ENCODE measurements at regions not wholly inside any gene's neighbourhood (a gene's known extent, or its start where the extent isn't known, plus 50 kb on each side); places are given as distances from the start of the nearest gene placed in this dataset.

GRCh38 chr4:84366907-84367306, 132.2 kb downstream of the NKX6-1 start:
- Mint-ChIP-seq H3K4me3 (no peak overlapping the region), H3K27ac (no peak overlapping the region), H3K27me3 (peaks cover 4% of the 10 kb centered on the region), H3K4me1 (ENCODE audit: low read depth) (no peaks in the 10 kb centered on the region), H3K9me3 (peaks cover 2% of the 10 kb centered on the region), H3K36me3 (no peaks in the 10 kb centered on the region)
- DNase-seq = no peak
- ChIA-PET POLR2A (no interaction called here), CTCF (no interaction called here)
- intact Hi-C loops (cut with micrococcal nuclease) = no loop called here

- Mint-ChIP-seq H3K4me1 (ENCODE audit: low read depth) (no peaks in the 10 kb centered on the region), H3K27me3 (peaks cover 4% of the 10 kb centered on the region), H3K4me3 (no peak overlapping the region), H3K36me3 (no peaks in the 10 kb centered on the region), H3K9me3 (peaks cover 7% of the 10 kb centered on the region), H3K27ac (no peak overlapping the region)
- intact Hi-C loops (cut with micrococcal nuclease) = no loop called here
- ChIA-PET POLR2A (no interaction called here), CTCF (no interaction called here)
- no peak for DNase-seq
These were observed 132.9 kb downstream of the NKX6-1 start for GRCh38 chr4:84366161-84366560.

DNA sequence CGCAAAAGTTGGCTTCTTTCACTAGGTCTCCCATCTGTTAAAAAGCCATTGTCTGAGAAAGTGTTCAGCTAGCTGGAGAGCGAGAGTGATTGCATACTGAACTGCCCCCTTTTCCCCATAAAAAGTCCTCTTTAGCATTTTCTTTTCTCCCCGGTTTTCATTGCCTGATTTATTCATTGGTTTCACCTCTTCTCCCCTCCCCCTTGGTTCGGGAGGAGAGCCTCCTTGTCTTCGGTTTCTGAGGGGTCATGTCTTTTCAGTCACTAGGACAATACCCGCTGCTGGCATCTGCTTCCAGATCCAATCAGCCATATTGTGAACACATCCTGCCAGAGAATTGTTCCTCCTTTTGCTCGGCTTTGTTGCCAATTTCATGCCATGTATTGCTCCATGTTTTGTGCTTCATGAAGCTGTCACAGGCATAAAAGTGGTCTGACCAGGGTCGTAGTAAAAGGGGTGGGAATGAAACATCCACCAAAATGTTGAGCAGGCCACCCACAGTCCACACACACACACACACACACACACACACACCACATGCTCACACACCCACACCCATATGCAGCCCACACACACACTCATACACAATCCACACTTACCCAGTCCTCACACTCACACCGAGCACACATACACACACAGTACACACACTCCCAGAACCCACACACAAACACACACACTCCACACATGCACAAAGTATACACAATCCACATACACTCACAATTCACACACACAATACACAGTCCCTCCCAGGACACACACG, 136.0 kb downstream of the NKX6-1 start:
- H3K27me3 Mint-ChIP-seq = peaks cover 4% of the 10 kb centered on the region
- H3K4me1 Mint-ChIP-seq (ENCODE audit: low read depth) = no peaks in the 10 kb centered on the region
- H3K27ac Mint-ChIP-seq = no peak overlapping the region

GRCh38 chr4:84342161-84342560, 156.9 kb downstream of the NKX6-1 start:
- Mint-ChIP-seq H3K4me1 (ENCODE audit: low read depth) (no peaks in the 10 kb centered on the region), H3K27me3 (no peaks in the 10 kb centered on the region), H3K9me3 (peaks cover 18% of the 10 kb centered on the region), H3K4me3 (no peak overlapping the region), H3K36me3 (no peaks in the 10 kb centered on the region), H3K27ac (no peak overlapping the region)
- intact Hi-C loops (cut with micrococcal nuclease) = no loop called here
- POLR2A ChIA-PET = no interaction called here
- CTCF ChIA-PET = no interaction called here
- no peak for DNase-seq

More for the DNA sequence above, 136.0 kb downstream of the NKX6-1 start:
- Mint-ChIP-seq H3K36me3 (no peaks in the 10 kb centered on the region), H3K9me3 (peaks cover 9% of the 10 kb centered on the region), H3K4me3 (no peak overlapping the region)
- intact Hi-C loops (cut with micrococcal nuclease) = no loop called here
- DNase-seq = no peak
- POLR2A ChIA-PET = no interaction called here
- CTCF ChIA-PET = no interaction called here

GRCh38 chr4:84341559-84341958, 157.5 kb downstream of the NKX6-1 start:
- intact Hi-C loops (cut with micrococcal nuclease) = no loop called here
- no peak for DNase-seq
- Mint-ChIP-seq H3K36me3 (no peaks in the 10 kb centered on the region), H3K27ac (no peak overlapping the region), H3K9me3 (peaks cover 21% of the 10 kb centered on the region), H3K4me3 (no peak overlapping the region), H3K4me1 (ENCODE audit: low read depth) (no peaks in the 10 kb centered on the region), H3K27me3 (no peaks in the 10 kb centered on the region)
- ChIA-PET POLR2A (no interaction called here), CTCF (no interaction called here)

GRCh38 chr4:84338367-84338766, 160.7 kb downstream of the NKX6-1 start:
- no peak overlapping the region for H3K4me3 Mint-ChIP-seq
- ChIA-PET POLR2A (no interaction called here), CTCF (no interaction called here)
- no peaks in the 10 kb centered on the region for H3K27me3 Mint-ChIP-seq
- H3K27ac Mint-ChIP-seq = no peak overlapping the region
- no peaks in the 10 kb centered on the region for H3K4me1 Mint-ChIP-seq (ENCODE audit: low read depth)
- intact Hi-C loops (cut with micrococcal nuclease) = no loop called here
- no peak for DNase-seq
- H3K9me3 Mint-ChIP-seq = peaks cover 11% of the 10 kb centered on the region
- H3K36me3 Mint-ChIP-seq = no peaks in the 10 kb centered on the region

DNA sequence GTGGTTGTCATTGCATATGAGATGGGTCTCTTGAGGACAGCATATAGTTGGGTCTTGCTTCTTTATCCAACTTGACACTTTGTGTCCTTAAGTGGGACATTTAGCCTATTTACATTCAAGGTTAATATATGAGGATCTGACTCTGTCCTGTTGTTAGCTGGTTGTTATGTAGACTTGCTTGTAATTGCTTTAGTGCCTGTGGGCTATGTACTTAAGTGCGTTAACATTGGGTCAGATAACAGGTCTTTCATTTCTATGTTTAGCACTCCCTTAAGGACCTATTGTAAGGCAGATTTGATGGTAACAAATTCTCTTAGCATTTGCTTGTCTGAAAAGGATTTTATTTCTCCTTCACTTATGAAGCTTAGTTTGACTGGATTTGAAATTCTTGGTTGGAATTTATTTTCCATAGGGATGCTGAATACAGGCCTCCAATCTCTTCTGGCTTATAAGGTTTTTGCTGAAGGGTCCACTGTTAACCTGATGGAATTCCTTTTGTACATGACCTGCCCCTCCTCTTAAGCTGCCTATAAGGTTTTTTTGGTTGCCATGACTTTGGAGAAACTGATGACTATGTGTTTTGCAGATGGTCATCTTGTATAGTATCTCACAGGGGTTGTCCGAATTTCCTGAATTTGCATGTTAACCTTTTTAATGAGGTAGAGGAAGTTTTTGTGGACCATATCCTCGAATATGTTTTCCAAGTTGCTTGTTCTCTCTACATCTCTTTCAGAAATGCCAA, 162.0 kb downstream of the NKX6-1 start:
- intact Hi-C loops (cut with micrococcal nuclease) = no loop called here
- no peak overlapping the region for H3K4me3 Mint-ChIP-seq
- no peaks in the 10 kb centered on the region for H3K36me3 Mint-ChIP-seq
- no peak overlapping the region for H3K27ac Mint-ChIP-seq
- no peaks in the 10 kb centered on the region for H3K27me3 Mint-ChIP-seq
- POLR2A ChIA-PET = no interaction called here
- no peaks in the 10 kb centered on the region for H3K4me1 Mint-ChIP-seq (ENCODE audit: low read depth)
- no peak for DNase-seq
- peaks cover 7% of the 10 kb centered on the region for H3K9me3 Mint-ChIP-seq
- CTCF ChIA-PET = no interaction called here

DNA sequence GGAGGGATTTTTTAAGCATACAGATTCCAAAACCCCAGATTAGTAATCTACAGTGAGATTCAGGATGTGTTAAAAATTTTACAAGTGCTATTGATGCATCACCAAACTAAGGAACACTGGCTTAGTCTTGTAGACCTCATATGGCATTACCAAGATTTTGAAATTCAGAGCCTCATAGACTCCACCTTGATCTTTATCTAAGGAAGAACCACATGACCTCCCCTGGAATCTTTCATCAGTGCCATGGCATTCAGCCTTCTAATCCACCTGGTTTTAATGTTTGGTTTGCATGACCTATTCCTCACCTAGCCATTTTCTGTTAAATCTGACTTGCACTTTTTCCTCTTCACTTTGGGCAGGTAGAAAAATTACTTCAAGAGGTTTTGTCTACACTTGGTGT, 171.6 kb downstream of the NKX6-1 start:
- intact Hi-C loops (cut with micrococcal nuclease) = no loop called here
- POLR2A ChIA-PET = no interaction called here
- CTCF ChIA-PET = no interaction called here

DNA sequence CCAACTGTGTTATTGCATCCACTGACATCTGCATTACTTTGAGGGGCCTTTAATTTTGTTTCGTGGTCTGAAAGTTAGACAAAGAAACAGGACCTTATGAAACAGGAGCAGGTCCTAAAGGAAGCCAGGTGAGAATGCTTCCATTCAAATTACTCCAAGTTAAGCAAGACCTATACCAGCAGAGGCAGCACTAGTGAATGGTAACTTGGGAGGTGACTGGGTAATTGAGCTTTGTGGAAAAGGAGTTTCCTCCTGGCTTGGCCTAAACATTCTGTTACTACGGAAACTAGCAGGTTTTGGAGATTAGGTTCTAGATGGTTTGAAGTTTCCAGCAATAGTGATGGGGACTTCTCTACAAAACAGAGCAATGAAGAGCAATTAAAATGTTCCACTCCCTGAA, 173.5 kb downstream of the NKX6-1 start:
- CTCF ChIA-PET = no interaction called here
- intact Hi-C loops (cut with micrococcal nuclease) = no loop called here
- H3K27me3 Mint-ChIP-seq = no peaks in the 10 kb centered on the region
- H3K9me3 Mint-ChIP-seq = peaks cover 3% of the 10 kb centered on the region
- no peaks in the 10 kb centered on the region for H3K36me3 Mint-ChIP-seq
- H3K4me1 Mint-ChIP-seq (ENCODE audit: low read depth) = no peaks in the 10 kb centered on the region
- DNase-seq = no peak
- H3K4me3 Mint-ChIP-seq = no peak overlapping the region
- POLR2A ChIA-PET = no interaction called here
- no peak overlapping the region for H3K27ac Mint-ChIP-seq

More for the DNA sequence above, 171.6 kb downstream of the NKX6-1 start:
- no peak overlapping the region for H3K27ac Mint-ChIP-seq
- H3K36me3 Mint-ChIP-seq = no peaks in the 10 kb centered on the region
- H3K4me1 Mint-ChIP-seq (ENCODE audit: low read depth) = no peaks in the 10 kb centered on the region
- no peaks in the 10 kb centered on the region for H3K27me3 Mint-ChIP-seq
- peaks cover 3% of the 10 kb centered on the region for H3K9me3 Mint-ChIP-seq
- H3K4me3 Mint-ChIP-seq = no peak overlapping the region
- DNase-seq = no peak

- Mint-ChIP-seq H3K27me3 (no peaks in the 10 kb centered on the region), H3K27ac (no peak overlapping the region), H3K36me3 (no peaks in the 10 kb centered on the region), H3K4me1 (ENCODE audit: low read depth) (no peaks in the 10 kb centered on the region), H3K4me3 (no peak overlapping the region), H3K9me3 (peaks cover 3% of the 10 kb centered on the region)
- CTCF ChIA-PET = no interaction called here
- POLR2A ChIA-PET = no interaction called here
- no peak for DNase-seq
- intact Hi-C loops (cut with micrococcal nuclease) = no loop called here
These were observed 174.5 kb downstream of the NKX6-1 start for GRCh38 chr4:84324303-84325245.

- no peaks in the 10 kb centered on the region for H3K36me3 Mint-ChIP-seq
- no peak overlapping the region for H3K27ac Mint-ChIP-seq
- H3K4me1 Mint-ChIP-seq (ENCODE audit: low read depth) = no peaks in the 10 kb centered on the region
- CTCF ChIA-PET = no interaction called here
- H3K9me3 Mint-ChIP-seq = peaks cover 3% of the 10 kb centered on the region
- POLR2A ChIA-PET = no interaction called here
- H3K27me3 Mint-ChIP-seq = no peaks in the 10 kb centered on the region
- DNase-seq = no peak
- H3K4me3 Mint-ChIP-seq = no peak overlapping the region
- intact Hi-C loops (cut with micrococcal nuclease) = no loop called here
These were observed 180.0 kb downstream of the NKX6-1 start for GRCh38 chr4:84319124-84319523.

GRCh38 chr4:84317513-84317912, 181.6 kb downstream of the NKX6-1 start:
- Mint-ChIP-seq H3K27me3 (no peaks in the 10 kb centered on the region), H3K4me1 (ENCODE audit: low read depth) (no peaks in the 10 kb centered on the region), H3K4me3 (no peak overlapping the region), H3K36me3 (no peaks in the 10 kb centered on the region), H3K27ac (no peak overlapping the region), H3K9me3 (peaks cover 3% of the 10 kb centered on the region)
- intact Hi-C loops (cut with micrococcal nuclease) = no loop called here
- no peak for DNase-seq
- POLR2A ChIA-PET = no interaction called here
- CTCF ChIA-PET = no interaction called here

Measured in activated CD4-positive, alpha-beta memory T cell treated with anti-CD3 and anti-CD28 coated beads for 36 hours (primary cell).